ENCODE measurements at regions not wholly inside any gene's neighbourhood (a gene's known extent, or its start where the extent isn't known, plus 50 kb on each side); places are given as distances from the start of the nearest gene placed in this dataset.

DNA sequence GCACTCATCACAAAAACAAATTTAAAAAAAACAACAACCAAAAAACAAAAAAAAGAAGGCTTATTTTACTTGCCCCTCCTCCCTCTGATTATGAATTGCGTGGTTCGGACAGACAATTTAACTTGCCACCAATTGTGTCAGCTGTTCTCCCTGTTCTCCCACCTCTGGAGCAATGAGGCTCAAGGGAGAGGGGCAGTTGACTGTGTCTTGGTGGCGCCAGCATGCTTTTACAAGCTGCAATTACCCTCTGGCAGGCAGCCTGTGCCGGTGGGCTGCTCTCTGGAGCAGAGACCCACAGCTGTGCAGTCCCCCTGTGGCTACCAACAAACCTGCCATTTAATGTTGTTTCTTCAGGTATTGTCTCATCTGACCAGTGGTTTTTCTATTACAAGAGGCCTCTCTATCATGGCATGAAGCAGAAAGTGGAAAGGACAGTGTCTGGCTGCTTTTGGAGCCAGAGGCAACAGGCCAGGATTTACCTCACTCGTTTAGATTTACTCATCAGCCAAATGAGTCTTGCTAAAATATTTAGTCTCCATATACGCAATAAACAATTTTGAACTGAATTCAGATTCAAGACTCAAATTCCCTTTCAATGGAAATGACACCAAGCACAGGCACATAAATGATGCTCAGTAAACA lies 192.0 kb upstream of the TPRG1 start:
- H4K5ac ChIP-seq (ENCODE audit: insufficient read length, low read depth, low read length), result no peak overlapping the region
- no peaks in the 10 kb centered on the region for H3K23me2 ChIP-seq (ENCODE audit: low read depth, low read length)
- H3K4ac ChIP-seq (replicated peaks; ENCODE audit: insufficient read length, low read depth, low read length), result no peak overlapping the region
- no peak overlapping the region for H2BK20ac ChIP-seq (ENCODE audit: low read length)
- no peak overlapping the region for H2BK120ac ChIP-seq (replicated peaks; ENCODE audit: low read depth, low read length)
- H3K79me1 ChIP-seq (ENCODE audit: low read depth, low read length), result no peaks in the 10 kb centered on the region
- H2AK5ac ChIP-seq (ENCODE audit: low read depth, low read length), result no peak overlapping the region
- 88% methylated on average over 6 of the region's 6 CpGs; no CpG with 5 or more reads in 1 of the 2 experiments for WGBS, 2 experiments (ENCODE audit: extremely low coverage in 1 of 2, insufficient coverage in 1 of 2, insufficient read length in 1 of 2, insufficient replicate concordance in 2 of 2, low coverage in 1 of 2, low lambda C conversion rate in 2 of 2, missing lambda C conversion rate in 1 of 2)
- no peak overlapping the region for H3K14ac ChIP-seq (ENCODE audit: insufficient read length)
- no peak overlapping the region for H3K56ac ChIP-seq (replicated peaks; ENCODE audit: insufficient read length, low read depth, low read length)
- H3K23ac ChIP-seq (ENCODE audit: insufficient read length), result no peak overlapping the region
- H3K4me3 ChIP-seq (ENCODE audit: extremely low read depth in 1 of 4, insufficient read depth in 2 of 4, low read depth in 3 of 4, low read length in 4 of 4), result no peak overlapping the region
- ChIA-PET CTCF (ENCODE audit: partially characterized antibody) (no interaction called here), POLR2A (ENCODE audit: partially characterized antibody) (no interaction called here)
- no peaks in the 10 kb centered on the region; a peak in 1 of 7 replicates for H3K4me1 ChIP-seq (replicated peaks in 1 of 4; ENCODE audit: control insufficient read depth in 3 of 4, insufficient read depth in 4 of 4, low read length in 3 of 4)
- no peak overlapping the region for H2BK5ac ChIP-seq (ENCODE audit: low read depth, low read length)
- no peak overlapping the region for H3K27ac ChIP-seq (ENCODE audit: low read depth, low read length)
- no peaks in the 10 kb centered on the region for H3K79me2 ChIP-seq (ENCODE audit: control insufficient read depth in 1 of 2, insufficient read depth in 2 of 2, low read length in 2 of 2)
- no peak for TF ChIP-seq HDAC2 (IDR thresholded peaks at IDR 0.05; ENCODE audit: borderline replicate concordance in 1 of 2, low read depth in 2 of 2, low read length in 2 of 2)
- TF ChIP-seq RAD21 (IDR thresholded peaks at IDR 0.05 in 1 of 2, conservative IDR thresholded peaks at IDR 0.05 in 1 of 2; ENCODE audit: low read depth in 2 of 2, low read length in 2 of 2), result peak in 1 of 2 experiments; percentile 12; a peak in 1 of 4 replicates
- H3K27me3 ChIP-seq (replicated peaks in 1 of 4; ENCODE audit: control insufficient read depth in 3 of 4, extremely low read depth in 1 of 4, insufficient read depth in 3 of 4, low read length in 3 of 4), result no peaks in the 10 kb centered on the region
- 0 out of 2 replicates have a peak overlapping the region, but pooled peaks have one; percentile 55 for H2BK12ac ChIP-seq (ENCODE audit: low read depth, low read length)
- no peak overlapping the region for H4K91ac ChIP-seq (replicated peaks; ENCODE audit: insufficient read length, low read length)
- DNase-seq (ENCODE audit: low read depth in 1 of 2, low spot score in 2 of 2) (no peak), FAIRE-seq (no peak)
- no peak overlapping the region for H3K18ac ChIP-seq (ENCODE audit: extremely low read depth, low read length)
- H3K9ac ChIP-seq (replicated peaks in 1 of 4; ENCODE audit: extremely low read depth in 1 of 4, low read depth in 3 of 4, low read length in 3 of 4), result no peak overlapping the region
- H2AFZ ChIP-seq (ENCODE audit: low read length), result peak overlapping the region; percentile 56
- H4K8ac ChIP-seq (ENCODE audit: extremely low read depth, insufficient read depth, low read length), result no peak overlapping the region
- no peak overlapping the region for H2BK15ac ChIP-seq (ENCODE audit: low read length)
- H3K36me3 ChIP-seq (ENCODE audit: control insufficient read depth in 2 of 4, insufficient read depth in 4 of 4, low read length in 3 of 4), result no peaks in the 10 kb centered on the region; a peak in 1 of 8 replicates
- no peak overlapping the region for H3K4me2 ChIP-seq (ENCODE audit: insufficient read depth in 1 of 2, low read depth in 2 of 2, low read length in 2 of 2)
- no peaks in the 10 kb centered on the region for H4K20me1 ChIP-seq (replicated peaks in 1 of 2; ENCODE audit: control insufficient read depth in 1 of 2, insufficient read depth in 2 of 2, low read length in 2 of 2)
- H3K9me3 ChIP-seq (ENCODE audit: insufficient read depth in 2 of 2, low read depth in 1 of 2, low read length in 1 of 2), result no peaks in the 10 kb centered on the region
